ENCODE measurements at regions not wholly inside any gene's neighbourhood (a gene's known extent, or its start where the extent isn't known, plus 50 kb on each side); places are given as distances from the start of the nearest gene placed in this dataset.

DNA sequence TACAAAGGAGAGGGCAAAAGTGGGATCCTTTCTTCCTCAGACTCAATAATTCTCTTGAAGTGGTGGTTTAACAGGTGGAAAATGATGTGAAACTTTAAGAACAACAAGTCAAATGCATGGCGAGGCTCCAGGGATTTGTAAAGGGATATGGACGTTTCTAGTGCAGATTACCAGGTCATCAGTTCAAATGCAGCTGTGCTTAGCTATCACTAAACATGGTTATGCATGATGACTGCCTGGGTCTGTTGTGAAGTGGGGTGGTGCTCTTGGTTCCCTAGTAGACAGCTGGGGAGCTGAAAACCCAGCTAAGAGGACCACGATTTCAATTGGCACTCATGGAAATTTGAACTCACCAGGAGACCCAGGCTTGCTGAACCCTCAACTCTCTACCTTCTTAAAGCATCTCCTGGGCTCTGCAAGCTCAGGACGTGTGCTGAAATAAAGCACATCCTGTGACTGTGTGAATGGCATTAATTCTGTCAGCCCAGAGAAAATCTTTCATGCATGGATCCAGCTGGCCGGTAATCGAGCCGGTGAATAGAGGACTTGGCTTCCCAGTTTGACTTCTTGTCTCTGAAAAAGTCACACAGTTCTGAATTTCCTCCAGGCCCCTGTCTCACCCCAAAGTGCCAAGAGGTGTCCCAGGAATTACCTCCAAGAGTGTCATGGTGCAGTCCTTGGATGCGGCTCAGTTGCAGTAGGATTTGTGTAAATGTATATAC lies 146.1 kb downstream of the MTX2 start:
- no peak for TF ChIP-seq CTCF (IDR thresholded peaks at IDR 0.05; ENCODE audit: low read depth, low read length, missing input control)
- no peak for TF ChIP-seq REST (IDR thresholded peaks at IDR 0.05)
- no peak for TF ChIP-seq RAD21 (IDR thresholded peaks at IDR 0.05)
- no peak for TF ChIP-seq MAX (IDR thresholded peaks at IDR 0.05)
- TF ChIP-seq NR2F2 (IDR thresholded peaks at IDR 0.05): no peak
- no peak for TF ChIP-seq TAF1 (conservative IDR thresholded peaks at IDR 0.05)
- no peak for TF ChIP-seq SP1 (IDR thresholded peaks at IDR 0.05)
- no peak for TF ChIP-seq GABPA (IDR thresholded peaks at IDR 0.05 in 1 of 2, conservative IDR thresholded peaks at IDR 0.05 in 1 of 2)
- TF ChIP-seq, protein P1, sequence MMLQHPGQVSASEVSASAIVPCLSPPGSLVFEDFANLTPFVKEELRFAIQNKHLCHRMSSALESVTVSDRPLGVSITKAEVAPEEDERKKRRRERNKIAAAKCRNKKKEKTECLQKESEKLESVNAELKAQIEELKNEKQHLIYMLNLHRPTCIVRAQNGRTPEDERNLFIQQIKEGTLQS (IDR thresholded peaks at IDR 0.05): no peak
- TF ChIP-seq HNF4G (IDR thresholded peaks at IDR 0.05): no peak
